Endothelial cell of umbilical vein (primary cell): ENCODE measurements at regions not wholly inside any gene's neighbourhood (a gene's known extent, or its start where the extent isn't known, plus 50 kb on each side); places are given as distances from the start of the nearest gene placed in this dataset.

Experiments
- CTCF ChIP-seq, 2 donors: IDR thresholded peaks; 1 replicate in 1 of 2; 2 replicates in 1 of 2; pipeline ENCODE4 v1.5.1; 2011; ENCODE audit warnings: low read length in 2 of 2, mild to moderate bottlenecking in 2 of 2, moderate library complexity in 2 of 2, control low read depth in 1 of 2, inconsistent platforms in 1 of 2, low read depth in 1 of 2; ENCODE audit not compliant: insufficient read depth in 1 of 2; ENCODE audit errors: extremely low read depth in 1 of 2
- GATA2 ChIP-seq: IDR thresholded peaks from 2 replicates; pipeline ENCODE4 v1.7.0; 2011; ENCODE audit warnings: low read depth, mild to moderate bottlenecking, moderate library complexity, mixed read lengths, low read length; ENCODE audit not compliant: insufficient read length, insufficient read depth
- JUN ChIP-seq: IDR thresholded peaks from 2 replicates; pipeline ENCODE4 v1.6.1; 2011; ENCODE audit warnings: borderline replicate concordance, low read depth; ENCODE audit not compliant: insufficient read length, insufficient read depth
- MYC ChIP-seq: IDR thresholded peaks from one replicate; pipeline ENCODE4 v1.6.1; 2011; ENCODE audit warnings: mild to moderate bottlenecking, low read depth, low read length
- POLR2A ChIP-seq: IDR thresholded peaks from 2 replicates; pipeline ENCODE4 v1.6.1; 2012; ENCODE audit warnings: low read depth, mild to moderate bottlenecking, control low read depth, low read length

- no peak for TF ChIP-seq GATA2
- no peak for TF ChIP-seq MYC
- TF ChIP-seq CTCF (IDR thresholded peaks at IDR 0.05; ENCODE audit: extremely low read depth in 1 of 2, insufficient read depth in 1 of 2, low read depth in 1 of 2, low read length in 2 of 2), result no peak
- TF ChIP-seq POLR2A, result no peak
- no peak for TF ChIP-seq JUN
These were observed 423.7 kb upstream of the SEMA6D start for GRCh38 chr15:47293466-47294162.
